SK-N-SH treated with all-trans-retinoic acid at 6 μM for 48 hours (cell line): ENCODE measurements at regions not wholly inside any gene's neighbourhood (a gene's known extent, or its start where the extent isn't known, plus 50 kb on each side); places are given as distances from the start of the nearest gene placed in this dataset.
"Not testable (repeated sequence)": the region's sequence is repeated elsewhere in the genome, so short reads cannot be mapped to it uniquely, and the experiment has no call there.

Experiments used
- ATAC-seq: fragments of 200-7000 bp; cut with Tn5 transposase; 3 replicates; pipeline ENCODE4 v1.9.1; 2020; ENCODE audit warnings: mild to moderate bottlenecking, moderate library complexity
- BACH2 ChIP-seq: fragments of 250-450 bp; sonication (Bioruptor Pico); IDR thresholded peaks from 2 replicates; pipeline ENCODE4 v1.9.0; 2021; ENCODE audit warnings: mild to moderate bottlenecking, borderline replicate concordance
- CSDC2 ChIP-seq: fragments of 250-450 bp; sonication (Bioruptor Pico); IDR thresholded peaks from 2 replicates; pipeline ENCODE4 v1.5.0; 2020; ENCODE audit warnings: mild to moderate bottlenecking, moderate library complexity
- ESRRG ChIP-seq: fragments of 250-450 bp; sonication (Bioruptor Pico); IDR thresholded peaks from 2 replicates; pipeline ENCODE4 v1.6.1; 2021; ENCODE audit warnings: mild to moderate bottlenecking
- GLIS3 ChIP-seq: fragments of 250-450 bp; sonication (Bioruptor Pico); IDR thresholded peaks from 2 replicates; pipeline ENCODE4 v1.5.0; 2020; ENCODE audit warnings: mild to moderate bottlenecking, moderate library complexity
- ISL1 ChIP-seq: fragments of 250-450 bp; sonication (Bioruptor Pico); IDR thresholded peaks from 2 replicates; pipeline ENCODE4 v2.1.2; 2022; ENCODE audit warnings: mild to moderate bottlenecking, moderate library complexity
- RARB ChIP-seq: fragments of 250-450 bp; sonication (Bioruptor Pico); IDR thresholded peaks from 2 replicates; pipeline ENCODE4 v1.8.0; 2021; ENCODE audit warnings: mild to moderate bottlenecking, moderate library complexity
- SNAI2 ChIP-seq: fragments of 250-450 bp; sonication (Bioruptor Pico); IDR thresholded peaks from 2 replicates; pipeline ENCODE4 v1.5.0; 2020; ENCODE audit warnings: mild to moderate bottlenecking, moderate library complexity
- TCF4 ChIP-seq: fragments of 250-450 bp; sonication (Bioruptor Pico); IDR thresholded peaks from 2 replicates; pipeline ENCODE4 v1.8.0; 2021; ENCODE audit warnings: mild to moderate bottlenecking, moderate library complexity, borderline replicate concordance
- TOX ChIP-seq: fragments of 250-450 bp; sonication (Bioruptor Pico); IDR thresholded peaks from 2 replicates; pipeline ENCODE4 v1.8.0; 2021; ENCODE audit warnings: mild to moderate bottlenecking, moderate library complexity, borderline replicate concordance
- ZFP30 ChIP-seq: fragments of 450-650 bp; formaldehyde crosslinking; IDR thresholded peaks from 2 replicates; pipeline ENCODE4 v1.5.0; 2022; ENCODE audit warnings: mild to moderate bottlenecking, moderate library complexity
- ZNF565 ChIP-seq: fragments of 450-650 bp; formaldehyde crosslinking; conservative IDR thresholded peaks from 2 replicates; pipeline ENCODE4 v1.5.0; 2020; ENCODE audit warnings: low read depth, mild to moderate bottlenecking, moderate library complexity
- ZNF70 ChIP-seq: fragments of 450-650 bp; formaldehyde crosslinking; IDR thresholded peaks from 2 replicates; pipeline ENCODE4 v1.5.0; 2020; ENCODE audit warnings: mild to moderate bottlenecking, moderate library complexity
- ZNF8 ChIP-seq: fragments of 450-650 bp; formaldehyde crosslinking; IDR thresholded peaks from 2 replicates; pipeline ENCODE4 v1.5.0; 2020; ENCODE audit warnings: mild to moderate bottlenecking, moderate library complexity
- TF ChIP-seq, protein P1 (sequence below): fragments of 250-450 bp; sonication (Bioruptor Pico); IDR thresholded peaks from 2 replicates; pipeline ENCODE4 v1.5.0; 2020; ENCODE audit warnings: mild to moderate bottlenecking, moderate library complexity
- TF ChIP-seq, protein P2 (sequence below): fragments of 250-450 bp; sonication (Bioruptor Pico); IDR thresholded peaks from 2 replicates; pipeline ENCODE4 v1.8.0; 2020; ENCODE audit warnings: mild to moderate bottlenecking, moderate library complexity, borderline replicate concordance
- TF ChIP-seq, protein P3 (sequence below): fragments of 250-450 bp; sonication (Bioruptor Pico); IDR thresholded peaks from 2 replicates; pipeline ENCODE4 v1.5.1; 2021; ENCODE audit warnings: mild to moderate bottlenecking, moderate library complexity

DNA sequence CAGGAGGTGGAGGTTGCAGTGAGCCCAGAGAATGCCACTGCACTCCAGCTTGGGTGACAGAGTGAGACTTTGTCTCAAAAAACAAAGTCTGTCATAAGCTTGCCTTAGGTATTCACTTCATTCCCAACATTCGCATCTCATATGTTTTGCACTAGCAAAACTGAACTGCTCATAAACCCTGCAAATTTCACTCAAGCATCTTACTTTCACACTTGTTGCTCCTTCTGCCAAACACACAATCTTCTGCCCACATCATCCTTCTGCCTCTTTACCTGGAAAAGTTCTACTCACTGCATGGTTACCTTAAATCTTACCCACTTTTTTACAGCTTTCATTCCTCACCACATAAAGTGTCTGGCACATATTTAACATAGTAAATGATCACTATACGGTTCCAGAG lies 152.5 kb downstream of the USP22 start (continued):
- TF ChIP-seq, protein P1, sequence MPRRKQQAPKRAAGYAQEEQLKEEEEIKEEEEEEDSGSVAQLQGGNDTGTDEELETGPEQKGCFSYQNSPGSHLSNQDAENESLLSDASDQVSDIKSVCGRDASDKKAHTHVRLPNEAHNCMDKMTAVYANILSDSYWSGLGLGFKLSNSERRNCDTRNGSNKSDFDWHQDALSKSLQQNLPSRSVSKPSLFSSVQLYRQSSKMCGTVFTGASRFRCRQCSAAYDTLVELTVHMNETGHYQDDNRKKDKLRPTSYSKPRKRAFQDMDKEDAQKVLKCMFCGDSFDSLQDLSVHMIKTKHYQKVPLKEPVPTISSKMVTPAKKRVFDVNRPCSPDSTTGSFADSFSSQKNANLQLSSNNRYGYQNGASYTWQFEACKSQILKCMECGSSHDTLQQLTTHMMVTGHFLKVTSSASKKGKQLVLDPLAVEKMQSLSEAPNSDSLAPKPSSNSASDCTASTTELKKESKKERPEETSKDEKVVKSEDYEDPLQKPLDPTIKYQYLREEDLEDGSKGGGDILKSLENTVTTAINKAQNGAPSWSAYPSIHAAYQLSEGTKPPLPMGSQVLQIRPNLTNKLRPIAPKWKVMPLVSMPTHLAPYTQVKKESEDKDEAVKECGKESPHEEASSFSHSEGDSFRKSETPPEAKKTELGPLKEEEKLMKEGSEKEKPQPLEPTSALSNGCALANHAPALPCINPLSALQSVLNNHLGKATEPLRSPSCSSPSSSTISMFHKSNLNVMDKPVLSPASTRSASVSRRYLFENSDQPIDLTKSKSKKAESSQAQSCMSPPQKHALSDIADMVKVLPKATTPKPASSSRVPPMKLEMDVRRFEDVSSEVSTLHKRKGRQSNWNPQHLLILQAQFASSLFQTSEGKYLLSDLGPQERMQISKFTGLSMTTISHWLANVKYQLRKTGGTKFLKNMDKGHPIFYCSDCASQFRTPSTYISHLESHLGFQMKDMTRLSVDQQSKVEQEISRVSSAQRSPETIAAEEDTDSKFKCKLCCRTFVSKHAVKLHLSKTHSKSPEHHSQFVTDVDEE, result no peak
- TF ChIP-seq, all 23 proteins: peak for 0

DNA sequence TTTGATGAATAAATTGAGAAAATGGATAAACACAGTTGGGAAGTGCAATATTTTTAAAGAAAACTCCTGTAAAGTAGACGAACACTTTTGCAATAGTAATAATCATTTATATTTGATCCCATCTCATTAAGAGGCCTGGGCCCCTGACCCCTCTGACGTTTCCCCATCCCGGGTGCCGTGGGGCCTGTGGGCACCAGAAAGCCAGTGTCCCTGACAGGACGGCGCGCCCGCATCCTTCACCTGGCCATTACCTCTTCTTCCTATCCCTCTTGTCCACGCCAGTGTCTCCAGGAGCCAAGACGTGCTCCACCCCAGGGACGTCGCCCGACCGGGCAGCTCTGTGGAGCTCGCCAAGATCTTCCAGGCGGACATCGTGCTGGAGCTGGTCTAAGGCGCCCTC lies 147.4 kb downstream of the USP22 start:
- ATAC-seq, result not testable (repeated sequence)

DNA sequence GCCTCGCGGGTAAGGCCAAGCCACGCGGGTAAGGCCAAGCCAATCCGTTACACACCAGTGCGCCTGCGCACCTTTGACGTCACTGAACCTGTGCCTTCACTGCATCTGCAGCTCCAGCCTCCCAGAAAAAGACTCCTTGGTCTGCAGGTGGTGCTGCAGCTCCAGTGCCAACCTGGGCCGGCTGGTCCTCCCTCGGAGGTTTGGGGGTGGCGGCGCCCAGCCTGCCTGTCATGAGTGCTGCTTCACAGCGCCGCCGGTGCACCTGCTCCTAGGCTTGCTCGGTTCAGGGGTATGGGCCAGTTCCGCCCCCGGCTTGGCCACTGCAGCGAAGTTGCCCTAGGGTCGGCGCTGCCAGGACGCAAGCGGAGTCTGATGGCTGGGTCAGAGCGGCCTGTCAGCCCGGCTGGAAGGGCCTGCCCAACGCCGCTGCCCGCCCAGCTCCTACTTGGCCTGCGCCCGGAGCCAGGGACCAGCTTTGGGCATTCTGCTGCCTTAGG lies 146.6 kb downstream of the USP22 start:
- TF ChIP-seq ESRRG (CRISPR knock-in tag) (no peak), GLIS3 (CRISPR knock-in tag) (no peak), SNAI2 (no peak), TCF4 (CRISPR knock-in tag) (no peak), ZFP30 (CRISPR knock-in tag) (no peak), ZNF565 (CRISPR knock-in tag) (no peak), ISL1 (no peak)
- ATAC-seq, result no peak

DNA sequence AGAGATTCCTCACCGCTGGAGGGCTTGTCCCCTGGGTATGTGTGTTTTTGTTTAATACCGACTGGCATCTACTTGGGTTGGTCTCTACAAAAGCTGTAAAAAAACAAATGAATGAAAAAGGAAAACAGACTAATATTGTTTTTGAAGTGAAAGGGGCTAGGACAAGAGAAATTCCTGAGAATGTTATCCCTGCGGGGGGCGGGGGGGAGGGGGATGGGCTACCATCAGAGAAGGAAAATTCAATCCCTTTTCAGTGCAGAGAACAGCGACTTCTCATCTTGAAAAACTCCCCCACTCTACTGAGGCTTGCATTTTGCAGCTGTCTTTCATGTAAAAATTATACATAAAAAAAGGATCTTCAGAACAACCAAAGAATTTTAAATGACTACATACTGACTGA lies 144.1 kb downstream of the USP22 start:
- not testable (repeated sequence) for ATAC-seq

DNA sequence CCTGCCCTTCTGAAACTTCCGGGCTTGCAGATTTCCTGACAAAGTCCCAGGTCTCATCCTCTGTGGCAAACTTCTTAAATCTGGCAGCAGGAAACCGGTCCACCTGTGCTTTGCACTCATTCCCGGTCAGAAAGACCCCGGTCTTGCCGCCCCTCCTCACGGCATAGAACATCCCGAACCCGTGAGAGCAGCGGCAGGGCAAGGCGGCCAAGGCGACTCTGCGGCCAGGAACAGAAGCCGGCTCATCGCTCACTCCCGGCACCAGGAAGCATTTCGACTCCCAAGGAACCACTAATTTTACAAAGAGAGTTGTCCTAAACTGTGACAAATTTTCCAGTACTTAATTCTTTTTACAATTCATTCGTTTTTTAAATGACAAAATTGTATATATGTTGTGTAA lies 140.3 kb downstream of the USP22 start:
- ATAC-seq, result not testable (repeated sequence)

DNA sequence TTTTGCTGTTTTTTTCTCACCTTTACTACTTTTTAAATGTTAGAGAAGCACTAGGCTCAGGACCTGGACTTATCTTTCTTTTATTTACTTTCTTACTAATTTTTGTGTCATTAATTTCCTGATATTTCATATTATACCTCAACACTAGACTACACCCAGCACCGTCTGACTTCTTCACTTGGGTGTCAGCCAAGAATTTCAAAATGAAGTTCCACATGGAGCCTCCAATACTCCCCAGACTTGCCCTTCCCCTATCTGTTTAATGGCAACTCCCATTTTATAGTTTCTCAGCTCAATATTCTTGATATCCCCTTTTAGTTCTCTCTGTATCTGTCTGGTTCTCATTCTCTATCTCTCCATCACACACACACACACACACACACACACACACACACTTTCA lies 139.3 kb downstream of the USP22 start:
- ATAC-seq, result not testable (repeated sequence)

DNA sequence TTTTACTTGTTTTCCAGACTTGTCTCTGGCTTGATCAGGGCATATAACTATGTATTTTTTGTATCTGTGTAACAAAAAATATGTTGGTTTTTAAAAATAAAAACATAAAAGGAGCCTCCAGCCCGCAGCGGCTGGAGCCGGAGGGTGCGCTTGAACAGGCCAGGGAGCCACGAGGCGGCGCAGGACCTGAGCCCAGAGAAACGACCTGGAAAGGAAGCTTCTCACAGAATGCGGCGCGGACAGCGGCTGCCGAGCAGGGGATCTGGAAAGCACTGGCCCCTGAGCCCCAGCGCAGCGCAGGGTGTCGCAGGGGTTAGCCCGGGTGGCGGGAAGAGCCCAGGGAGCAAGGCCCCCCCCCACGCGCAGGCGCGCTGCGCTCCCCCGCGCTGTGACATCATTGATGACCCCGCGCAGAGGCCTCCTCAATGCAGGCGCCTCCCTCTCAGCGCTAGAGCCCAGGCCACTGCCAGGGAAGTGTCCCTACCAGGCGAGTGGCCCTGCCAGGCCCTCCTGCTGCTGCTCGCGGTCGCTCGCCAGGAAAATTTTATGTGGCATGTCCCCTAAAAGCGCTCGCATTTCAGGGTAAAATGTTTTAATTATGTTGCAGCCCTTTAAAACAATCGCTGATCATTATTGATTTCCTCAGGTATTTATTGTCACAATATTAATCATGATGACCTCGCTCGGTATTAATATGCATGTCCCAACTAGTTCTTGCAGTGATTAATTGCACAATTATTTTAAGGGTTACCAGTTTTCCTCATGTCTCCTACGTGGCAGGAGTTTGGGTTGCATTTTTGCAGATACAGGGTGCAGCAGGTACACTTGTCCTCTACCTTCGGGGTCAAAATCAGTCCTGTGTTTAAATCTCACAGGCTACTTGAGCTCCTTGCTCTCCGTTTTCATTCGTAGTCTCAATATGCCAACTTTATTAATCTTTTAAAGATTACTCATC lies 134.2 kb downstream of the USP22 start:
- TF ChIP-seq CSDC2 (CRISPR knock-in tag), result no peak
- TF ChIP-seq ZFP30 (CRISPR knock-in tag), result no peak
- TF ChIP-seq TOX (CRISPR knock-in tag), result no peak
- peak; percentile 7; the same call in 1 of the 2 replicates for TF ChIP-seq SNAI2
- TF ChIP-seq, protein P2, sequence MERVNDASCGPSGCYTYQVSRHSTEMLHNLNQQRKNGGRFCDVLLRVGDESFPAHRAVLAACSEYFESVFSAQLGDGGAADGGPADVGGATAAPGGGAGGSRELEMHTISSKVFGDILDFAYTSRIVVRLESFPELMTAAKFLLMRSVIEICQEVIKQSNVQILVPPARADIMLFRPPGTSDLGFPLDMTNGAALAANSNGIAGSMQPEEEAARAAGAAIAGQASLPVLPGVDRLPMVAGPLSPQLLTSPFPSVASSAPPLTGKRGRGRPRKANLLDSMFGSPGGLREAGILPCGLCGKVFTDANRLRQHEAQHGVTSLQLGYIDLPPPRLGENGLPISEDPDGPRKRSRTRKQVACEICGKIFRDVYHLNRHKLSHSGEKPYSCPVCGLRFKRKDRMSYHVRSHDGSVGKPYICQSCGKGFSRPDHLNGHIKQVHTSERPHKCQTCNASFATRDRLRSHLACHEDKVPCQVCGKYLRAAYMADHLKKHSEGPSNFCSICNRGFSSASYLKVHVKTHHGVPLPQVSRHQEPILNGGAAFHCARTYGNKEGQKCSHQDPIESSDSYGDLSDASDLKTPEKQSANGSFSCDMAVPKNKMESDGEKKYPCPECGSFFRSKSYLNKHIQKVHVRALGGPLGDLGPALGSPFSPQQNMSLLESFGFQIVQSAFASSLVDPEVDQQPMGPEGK, result peak; percentile 71
- TF ChIP-seq GLIS3 (CRISPR knock-in tag), result peak; percentile 22; the same call in 1 of the 2 replicates
- ATAC-seq, result peak; percentile 98

DNA sequence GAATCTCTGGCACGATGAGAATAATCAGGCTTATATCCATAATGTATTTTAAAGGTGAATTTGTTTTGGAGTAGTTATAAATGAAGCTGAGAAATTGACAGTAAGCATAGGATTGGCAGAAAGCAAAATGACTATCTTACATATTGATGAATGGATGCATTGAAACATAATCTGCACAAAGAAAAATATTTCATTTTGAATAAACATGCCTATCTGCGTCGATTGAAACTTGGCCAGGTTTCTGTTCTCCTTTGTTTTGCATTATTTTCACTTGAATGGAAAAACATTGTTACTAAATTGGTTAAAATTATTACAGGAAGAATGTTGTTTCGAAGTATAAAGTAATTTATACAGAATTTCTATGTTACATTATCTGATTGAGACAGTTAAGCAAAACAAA lies 128.2 kb downstream of the USP22 start:
- ATAC-seq, result no peak
- TF ChIP-seq RARB (no peak), BACH2 (no peak), GLIS3 (CRISPR knock-in tag) (no peak), ZNF70 (CRISPR knock-in tag) (no peak), TOX (CRISPR knock-in tag) (no peak), ZNF8 (CRISPR knock-in tag) (no peak)
- TF ChIP-seq, protein P1, result no peak
- TF ChIP-seq, protein P3, sequence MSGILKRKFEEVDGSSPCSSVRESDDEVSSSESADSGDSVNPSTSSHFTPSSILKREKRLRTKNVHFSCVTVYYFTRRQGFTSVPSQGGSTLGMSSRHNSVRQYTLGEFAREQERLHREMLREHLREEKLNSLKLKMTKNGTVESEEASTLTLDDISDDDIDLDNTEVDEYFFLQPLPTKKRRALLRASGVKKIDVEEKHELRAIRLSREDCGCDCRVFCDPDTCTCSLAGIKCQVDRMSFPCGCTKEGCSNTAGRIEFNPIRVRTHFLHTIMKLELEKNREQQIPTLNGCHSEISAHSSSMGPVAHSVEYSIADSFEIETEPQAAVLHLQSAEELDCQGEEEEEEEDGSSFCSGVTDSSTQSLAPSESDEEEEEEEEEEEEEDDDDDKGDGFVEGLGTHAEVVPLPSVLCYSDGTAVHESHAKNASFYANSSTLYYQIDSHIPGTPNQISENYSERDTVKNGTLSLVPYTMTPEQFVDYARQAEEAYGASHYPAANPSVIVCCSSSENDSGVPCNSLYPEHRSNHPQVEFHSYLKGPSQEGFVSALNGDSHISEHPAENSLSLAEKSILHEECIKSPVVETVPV (CRISPR knock-in tag), result no peak
